B cell (primary cell): ENCODE measurements at regions not wholly inside any gene's neighbourhood (a gene's known extent, or its start where the extent isn't known, plus 50 kb on each side); places are given as distances from the start of the nearest gene placed in this dataset.

ENCODE experiments used
- ATAC-seq: fragments of 200-7000 bp; cut with Tn5 transposase; one replicate; pipeline ENCODE4 v1.10.0; 2021; ENCODE audit warnings: low read depth, mild to moderate bottlenecking, moderate number of reproducible peaks, moderate library complexity
- CTCF ChIA-PET: fragments of 350-600 bp; sonication (Branson Sonifier 250); formaldehyde crosslinking; loops from one replicate; lab custom pipeline; 2021; ENCODE audit warnings: antibody characterized with exemption, inconsistent platforms; lab: Charles Lee
- POLR2A ChIA-PET: fragments of 350-600 bp; sonication (Branson Sonifier 250); formaldehyde crosslinking; loops from one replicate; lab custom pipeline; 2021; ENCODE audit warnings: antibody characterized with exemption; lab: Charles Lee
- DNase-seq: peaks from one replicate; pipeline ENCODE4 v3.0.0; 2013
- H2AFZ ChIP-seq: 2 replicates; pipeline ENCODE4 v1.6.1; 2012; ENCODE audit warnings: mild to moderate bottlenecking, low read depth, low read length; ENCODE audit not compliant: insufficient read depth, poor library complexity, severe bottlenecking
- H3K27ac ChIP-seq, 2 donors: 1 replicate in 1 of 2; 2 replicates in 1 of 2; pipeline ENCODE4 v1.5.1; 2012 to 2013; ENCODE audit warnings: low read length in 2 of 2, mild to moderate bottlenecking in 2 of 2, moderate library complexity in 1 of 2
- H3K27me3 ChIP-seq, 4 experiments: fragments of 200-600 bp in 1 of 4; sonication (generic) in 1 of 4; replicated peaks in 1 of 4; 1 replicate in 2 of 4; 2 replicates in 2 of 4; pipeline versions ENCODE4 v1.6.1 to v1.7.0; 2013 to 2016; ENCODE audit warnings: low read length in 3 of 4, mild to moderate bottlenecking in 2 of 4, mixed read lengths in 1 of 4, moderate library complexity in 1 of 4; ENCODE audit not compliant: insufficient read depth in 4 of 4, control insufficient read depth in 3 of 4; ENCODE audit errors: control extremely low read depth in 1 of 4
- H3K36me3 ChIP-seq, 2 experiments: replicated peaks in 1 of 2; 1 replicate in 1 of 2; 2 replicates in 1 of 2; pipeline versions ENCODE4 v1.6.1 to v1.7.1; 2013; ENCODE audit warnings: low read length in 1 of 2; ENCODE audit not compliant: insufficient read depth in 2 of 2, control insufficient read depth in 1 of 2; ENCODE audit errors: control extremely low read depth in 1 of 2, extremely low read depth in 1 of 2
- H3K4me1 ChIP-seq, 2 donors: fragments of 200-600 bp in 1 of 2; sonication (generic) in 1 of 2; 1 replicate in 1 of 2; 2 replicates in 1 of 2; pipeline versions ENCODE4 v1.5.1 to v1.6.1; 2013 to 2017; ENCODE audit warnings: low read length in 2 of 2; ENCODE audit not compliant: control insufficient read depth in 2 of 2, insufficient read depth in 2 of 2
- H3K4me2 ChIP-seq: replicated peaks from 2 replicates; pipeline ENCODE3; 2012; ENCODE audit warnings: mild to moderate bottlenecking, low read depth, low read length; ENCODE audit not compliant: poor library complexity, severe bottlenecking
- H3K4me3 ChIP-seq, 5 experiments: fragments of 200-600 bp in 1 of 5; sonication (generic) in 1 of 5; 1 replicate in 3 of 5; 2 replicates in 2 of 5; pipeline versions ENCODE4 v1.5.1 to v1.7.0; 2011 to 2016; ENCODE audit warnings: low read length in 4 of 5, mild to moderate bottlenecking in 4 of 5, low read depth in 2 of 5, control low read depth in 1 of 5, moderate library complexity in 1 of 5; ENCODE audit not compliant: insufficient read depth in 1 of 5; ENCODE audit errors: control extremely low read depth in 1 of 5, extremely low read depth in 1 of 5
- H3K79me2 ChIP-seq: fragments of 200-600 bp; sonication (generic); one replicate; pipeline ENCODE4 v1.6.0; 2016; ENCODE audit warnings: low read length; ENCODE audit not compliant: control insufficient read depth, insufficient read depth
- H3K9ac ChIP-seq: fragments of 200-600 bp; sonication (generic); 2 replicates; pipeline ENCODE4 v1.6.1; 2017; ENCODE audit warnings: mild to moderate bottlenecking, low read length, moderate library complexity
- H3K9me3 ChIP-seq, 3 donors: one replicate each; pipeline versions ENCODE4 v1.6.1 to v1.7.1; 2013; ENCODE audit warnings: low read length in 2 of 3; ENCODE audit not compliant: control insufficient read depth in 2 of 3, insufficient read depth in 1 of 3; ENCODE audit errors: control extremely low read depth in 1 of 3
- H4K20me1 ChIP-seq: 2 replicates; pipeline ENCODE4 v1.6.0; 2012; ENCODE audit warnings: mild to moderate bottlenecking, low read length; ENCODE audit not compliant: insufficient read depth, control insufficient read depth, poor library complexity, severe bottlenecking
- H3K27ac Mint-ChIP-seq: one replicate; pipeline ENCODE4 v1.8.0; 2021; ENCODE audit warnings: mixed read lengths
- H3K27me3 Mint-ChIP-seq: one replicate; pipeline ENCODE4 v1.8.0; 2021; ENCODE audit warnings: mixed read lengths
- H3K4me1 Mint-ChIP-seq: one replicate; pipeline ENCODE4 v1.8.0; 2021; ENCODE audit warnings: mixed read lengths
- H3K4me3 Mint-ChIP-seq: one replicate; pipeline ENCODE4 v1.8.0; 2021; ENCODE audit warnings: mixed read lengths
- H3K9me3 Mint-ChIP-seq: one replicate; pipeline ENCODE4 v1.8.0; 2022; ENCODE audit warnings: mixed read lengths; ENCODE audit not compliant: insufficient read depth
- CTCF ChIP-seq: fragments of 200-600 bp; IDR thresholded peaks from one replicate; pipeline ENCODE4 v1.8.0; 2022; ENCODE audit warnings: antibody characterized with exemption, mild to moderate bottlenecking
- EZH2 ChIP-seq: IDR thresholded peaks from 2 replicates; pipeline ENCODE4 v1.6.1; 2012; ENCODE audit warnings: borderline replicate concordance, low read depth, mild to moderate bottlenecking, moderate library complexity, low read length; ENCODE audit not compliant: insufficient read depth, poor library complexity, severe bottlenecking
- WGBS: methylation state at CpG from one replicate; pipeline ENCODE4 v1.1.5; 2013; ENCODE audit warnings: missing lambda C conversion rate; ENCODE audit not compliant: insufficient coverage; 5-methylcytosine and 5-hydroxymethylcytosine counted together
- intact Hi-C: fragments of 100-400 bp; cut with micrococcal nuclease; formaldehyde crosslinking; loops from one replicate; pipeline ENCODE4 v1.10.0; 2022

- Mint-ChIP-seq H3K4me1 (peaks cover 8% of the 10 kb centered on the region), H3K9me3 (peaks cover 6% of the 10 kb centered on the region), H3K27ac (no peak overlapping the region), H3K4me3 (no peak overlapping the region), H3K27me3 (no peaks in the 10 kb centered on the region)
- no peak overlapping the region for H3K9ac ChIP-seq
- H3K9me3 ChIP-seq, result peaks cover 0 to 2% (median 0%) of the 10 kb centered on the region in 3 donors
- H3K27ac ChIP-seq, result no peak overlapping the region
- TF ChIP-seq EZH2 (no peak), CTCF (no peak)
- H3K4me3 ChIP-seq, result no peak overlapping the region
- ChIA-PET POLR2A (no interaction called here), CTCF (no interaction called here)
- H3K79me2 ChIP-seq, result no peaks in the 10 kb centered on the region
- DNase-seq (no peak), ATAC-seq (no peak)
- intact Hi-C loops, result no loop called here
- no peak overlapping the region for H3K4me2 ChIP-seq
- peaks cover 7 to 9% of the 10 kb centered on the region in 2 donors for H3K4me1 ChIP-seq
- H3K36me3 ChIP-seq, result no peaks in the 10 kb centered on the region
- H3K27me3 ChIP-seq, result no peaks in the 10 kb centered on the region
- no peak overlapping the region for H2AFZ ChIP-seq
- 81% methylated on average over 7 of the region's 7 CpGs for WGBS
- no peaks in the 10 kb centered on the region for H4K20me1 ChIP-seq
Observed at GRCh38 chr15:87757084-87757483, 499.5 kb downstream of the NTRK3 start.

- Histone ChIP-seq H3K4me1 (no peaks in the 10 kb centered on the region), H3K27me3 (no peaks in the 10 kb centered on the region), H2AFZ (no peak overlapping the region), H3K79me2 (no peaks in the 10 kb centered on the region), H3K4me2 (no peak overlapping the region), H3K36me3 (no peaks in the 10 kb centered on the region), H3K4me3 (no peak overlapping the region), H3K9ac (no peak overlapping the region), H3K27ac (no peak overlapping the region), H4K20me1 (no peaks in the 10 kb centered on the region), H3K9me3 (no peaks in the 10 kb centered on the region)
- ChIA-PET POLR2A (no interaction called here), CTCF (no interaction called here)
- no peak for ATAC-seq
- no peaks in the 10 kb centered on the region for H3K27me3 Mint-ChIP-seq
- H3K4me3 Mint-ChIP-seq, result no peak overlapping the region
- no peaks in the 10 kb centered on the region for H3K4me1 Mint-ChIP-seq
- no peak for DNase-seq
- no peak overlapping the region for H3K27ac Mint-ChIP-seq
- peaks cover 3% of the 10 kb centered on the region for H3K9me3 Mint-ChIP-seq
- WGBS, result 70% methylated on average over 3 of the region's 3 CpGs
- TF ChIP-seq CTCF (no peak), EZH2 (no peak)
- intact Hi-C loops, result no loop called here
Observed at GRCh38 chr15:87756072-87756471, 500.5 kb downstream of the NTRK3 start.
